ACC112 (cell line): ENCODE measurements at regions not wholly inside any gene's neighbourhood (a gene's known extent, or its start where the extent isn't known, plus 50 kb on each side); places are given as distances from the start of the nearest gene placed in this dataset.

ENCODE experiments used
- H2AFZ ChIP-seq: fragments of 200-600 bp; sonication (generic); one replicate; pipeline ENCODE4 v1.6.0; 2017; ENCODE audit warnings: antibody characterized with exemption, low read length; ENCODE audit not compliant: unreplicated experiment
- H3K27ac ChIP-seq: fragments of 200-600 bp; sonication (generic); 2 replicates; pipeline ENCODE4 v1.5.1; 2014; ENCODE audit warnings: low read depth, mild to moderate bottlenecking, antibody characterized with exemption, low read length, moderate library complexity
- H3K27me3 ChIP-seq: fragments of 200-600 bp; sonication (generic); 2 replicates; pipeline ENCODE4 v1.6.1; 2014; ENCODE audit warnings: mild to moderate bottlenecking, antibody characterized with exemption, low read length, moderate library complexity, mixed read lengths; ENCODE audit not compliant: insufficient read depth
- H3K36me3 ChIP-seq: fragments of 200-600 bp; sonication (generic); 2 replicates; pipeline ENCODE4 v1.6.1; 2016; ENCODE audit warnings: mild to moderate bottlenecking, antibody characterized with exemption, low read length, moderate library complexity, mixed read lengths; ENCODE audit not compliant: insufficient read depth
- H3K4me1 ChIP-seq: fragments of 200-600 bp; sonication (generic); one replicate; pipeline ENCODE4 v1.6.1; 2016; ENCODE audit warnings: low read length, mixed read lengths; ENCODE audit not compliant: insufficient read depth, unreplicated experiment, control insufficient read depth
- H3K4me3 ChIP-seq: fragments of 200-600 bp; sonication (generic); 2 replicates; pipeline ENCODE4 v1.5.1; 2014; ENCODE audit warnings: mild to moderate bottlenecking, low read depth, low read length
- H3K79me2 ChIP-seq: fragments of 200-600 bp; sonication (generic); one replicate; pipeline ENCODE4 v1.6.0; 2016; ENCODE audit warnings: low read length; ENCODE audit not compliant: control insufficient read depth, unreplicated experiment, insufficient read depth

DNA sequence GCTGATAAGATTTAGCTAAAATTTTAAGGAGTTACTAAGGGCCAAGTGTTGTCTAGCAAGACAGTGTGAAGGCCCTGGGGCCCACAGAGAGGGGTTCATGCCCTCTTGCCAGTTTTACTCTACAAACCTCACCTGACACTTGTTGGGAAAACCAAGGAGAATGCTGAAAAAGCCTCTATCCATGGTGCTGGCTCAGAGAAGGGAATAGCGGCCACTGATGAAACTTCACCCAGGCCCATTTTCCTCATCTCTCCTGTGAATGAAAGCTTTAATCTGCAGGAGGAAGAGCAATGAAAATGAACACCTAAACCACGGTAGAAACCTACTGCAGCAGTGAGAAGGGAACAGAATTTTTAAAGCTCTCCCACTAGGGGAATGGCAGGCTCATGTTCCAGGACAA lies 317.3 kb upstream of the CNR1 start:
- Histone ChIP-seq H3K27ac (no peak overlapping the region), H3K79me2 (no peaks in the 10 kb centered on the region), H3K36me3 (no peaks in the 10 kb centered on the region), H2AFZ (no peak overlapping the region), H3K4me3 (no peak overlapping the region), H3K4me1 (no peaks in the 10 kb centered on the region), H3K27me3 (no peaks in the 10 kb centered on the region)

DNA sequence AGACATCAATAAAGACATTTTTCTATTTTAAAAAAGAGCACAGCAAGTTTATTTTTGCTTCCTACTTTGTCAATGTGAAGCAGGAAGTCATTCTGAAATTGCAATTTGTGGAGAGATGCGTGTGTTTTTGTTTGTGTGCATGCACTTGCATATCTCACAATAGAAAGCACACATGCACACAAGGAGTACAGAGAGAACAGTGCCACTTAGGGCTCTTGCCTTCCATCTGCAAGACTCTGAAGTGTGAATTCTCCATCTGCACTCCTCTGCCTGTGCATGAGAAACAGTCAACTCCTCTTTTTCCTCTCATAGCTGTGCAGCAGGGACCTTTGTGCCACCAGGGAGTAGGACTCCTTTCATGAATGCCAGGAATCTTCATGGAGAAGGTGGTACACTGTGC lies 316.3 kb upstream of the CNR1 start:
- Histone ChIP-seq H3K36me3 (no peaks in the 10 kb centered on the region), H3K4me1 (no peaks in the 10 kb centered on the region), H3K79me2 (no peaks in the 10 kb centered on the region), H3K27me3 (no peaks in the 10 kb centered on the region), H3K27ac (no peak overlapping the region), H2AFZ (no peak overlapping the region), H3K4me3 (no peak overlapping the region)

GRCh38 chr6:88481519-88481918 lies 315.4 kb upstream of the CNR1 start:
- Histone ChIP-seq H3K4me3 (no peak overlapping the region), H3K36me3 (no peaks in the 10 kb centered on the region), H2AFZ (no peak overlapping the region), H3K79me2 (no peaks in the 10 kb centered on the region), H3K27me3 (no peaks in the 10 kb centered on the region), H3K27ac (no peak overlapping the region), H3K4me1 (no peaks in the 10 kb centered on the region)

- Histone ChIP-seq H3K4me1 (no peaks in the 10 kb centered on the region), H3K79me2 (no peaks in the 10 kb centered on the region), H3K4me3 (no peak overlapping the region), H3K27ac (no peak overlapping the region), H3K36me3 (no peaks in the 10 kb centered on the region), H3K27me3 (no peaks in the 10 kb centered on the region), H2AFZ (no peak overlapping the region)
These were observed 314.7 kb upstream of the CNR1 start for GRCh38 chr6:88480816-88481215.

GRCh38 chr6:88477413-88477812 lies 311.3 kb upstream of the CNR1 start:
- H3K27me3 ChIP-seq, result no peaks in the 10 kb centered on the region

DNA sequence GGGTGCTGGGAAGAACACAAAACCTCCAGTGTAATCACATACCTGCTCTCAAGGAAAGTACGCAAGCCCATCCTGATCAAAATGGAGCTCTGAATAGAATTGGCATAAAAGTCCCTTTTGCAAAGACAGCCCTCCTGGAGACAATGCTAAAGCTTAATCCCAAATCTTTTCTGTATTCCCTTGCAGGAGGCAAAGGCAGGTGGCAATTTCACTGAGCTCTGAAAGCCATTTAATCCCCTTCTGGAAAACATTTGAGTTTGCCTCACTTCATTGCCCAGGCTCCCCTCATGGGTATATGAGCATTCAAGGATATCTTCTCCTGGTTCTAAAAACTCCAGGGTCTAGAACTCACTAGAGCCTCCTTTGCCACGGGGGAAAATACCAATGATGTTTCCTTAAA lies 310.2 kb upstream of the CNR1 start:
- H3K27ac ChIP-seq, result no peak overlapping the region
- H3K79me2 ChIP-seq, result no peaks in the 10 kb centered on the region
- H3K4me3 ChIP-seq, result no peak overlapping the region
- no peaks in the 10 kb centered on the region for H3K27me3 ChIP-seq
- no peak overlapping the region for H2AFZ ChIP-seq
- H3K4me1 ChIP-seq, result no peaks in the 10 kb centered on the region
- H3K36me3 ChIP-seq, result no peaks in the 10 kb centered on the region

More at GRCh38 chr6:88477413-88477812, 311.3 kb upstream of the CNR1 start:
- Histone ChIP-seq H3K36me3 (no peaks in the 10 kb centered on the region), H3K4me3 (no peak overlapping the region), H3K4me1 (no peaks in the 10 kb centered on the region), H3K79me2 (no peaks in the 10 kb centered on the region), H2AFZ (no peak overlapping the region), H3K27ac (no peak overlapping the region)

GRCh38 chr6:88474720-88475119 lies 308.6 kb upstream of the CNR1 start:
- H3K36me3 ChIP-seq, result no peaks in the 10 kb centered on the region
- H3K79me2 ChIP-seq, result no peaks in the 10 kb centered on the region
- no peaks in the 10 kb centered on the region for H3K4me1 ChIP-seq
- H3K27me3 ChIP-seq, result no peaks in the 10 kb centered on the region
- H3K27ac ChIP-seq, result no peak overlapping the region
- no peak overlapping the region for H2AFZ ChIP-seq
- no peak overlapping the region for H3K4me3 ChIP-seq

GRCh38 chr6:88473589-88473988 lies 307.4 kb upstream of the CNR1 start:
- Histone ChIP-seq H2AFZ (peak overlapping the region; percentile 38), H3K36me3 (no peaks in the 10 kb centered on the region), H3K4me1 (no peaks in the 10 kb centered on the region), H3K4me3 (no peak overlapping the region), H3K27me3 (no peaks in the 10 kb centered on the region), H3K27ac (no peak overlapping the region), H3K79me2 (no peaks in the 10 kb centered on the region)

DNA sequence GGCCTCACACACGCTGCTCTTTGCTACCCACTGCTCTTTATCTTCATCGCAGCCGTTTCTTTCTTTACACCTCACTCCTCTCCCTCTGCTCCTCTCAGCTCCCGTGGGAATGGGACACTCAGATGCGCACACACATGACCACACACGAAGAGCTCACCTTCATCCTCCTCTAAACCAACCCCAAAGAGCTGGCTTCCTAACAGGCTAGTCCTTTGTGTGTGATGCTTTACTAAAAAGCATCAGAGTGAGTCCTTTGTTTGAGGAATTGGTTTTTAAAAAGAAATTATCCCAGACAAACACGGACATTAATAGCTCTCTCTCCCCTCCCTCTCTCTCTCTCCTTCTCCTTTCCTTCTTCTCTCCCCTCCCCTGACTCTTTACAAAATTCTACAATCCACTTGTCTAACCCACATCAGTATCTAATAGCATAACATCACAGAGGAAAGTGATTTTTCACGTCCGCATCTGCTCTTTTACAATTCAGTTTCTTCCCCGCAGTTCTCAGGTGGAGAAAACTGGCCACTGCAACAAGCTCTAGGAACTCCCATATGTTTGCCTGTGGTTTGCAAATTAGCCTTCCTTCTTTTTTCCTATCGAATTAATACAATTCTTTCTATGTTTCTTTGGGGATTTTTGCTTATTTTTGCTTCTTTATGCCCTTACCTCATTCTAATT lies 306.8 kb upstream of the CNR1 start:
- Histone ChIP-seq H3K27me3 (no peaks in the 10 kb centered on the region), H3K79me2 (no peaks in the 10 kb centered on the region), H3K36me3 (no peaks in the 10 kb centered on the region), H3K27ac (no peak overlapping the region), H3K4me3 (no peak overlapping the region), H3K4me1 (no peaks in the 10 kb centered on the region), H2AFZ (no peak overlapping the region)

DNA sequence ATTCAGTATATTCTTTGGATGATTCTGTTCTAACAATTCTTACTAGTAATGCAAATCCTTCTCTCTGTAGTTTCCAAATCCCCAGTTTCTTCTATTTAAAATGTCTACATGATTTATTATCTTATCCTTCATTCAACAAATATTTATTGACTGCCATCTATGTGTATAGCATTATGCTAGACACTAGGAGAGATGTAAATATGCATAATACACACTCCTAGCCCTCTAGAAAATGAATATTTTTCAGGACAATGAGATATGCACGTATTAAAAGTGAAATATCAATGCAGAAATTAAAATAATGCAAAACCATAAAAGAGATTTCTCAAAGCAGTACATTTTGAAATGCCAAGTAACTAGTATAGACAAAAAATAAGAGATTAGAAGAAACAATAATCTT lies 293.5 kb upstream of the CNR1 start:
- H3K27ac ChIP-seq, result no peak overlapping the region
- H3K4me1 ChIP-seq, result peaks cover 8% of the 10 kb centered on the region
- H3K36me3 ChIP-seq, result no peaks in the 10 kb centered on the region
- H3K4me3 ChIP-seq, result no peak overlapping the region
- H3K27me3 ChIP-seq, result no peaks in the 10 kb centered on the region
- H3K79me2 ChIP-seq, result no peaks in the 10 kb centered on the region
- no peak overlapping the region for H2AFZ ChIP-seq

- H3K4me1 ChIP-seq, result peaks cover 13% of the 10 kb centered on the region
- H2AFZ ChIP-seq, result no peak overlapping the region
- H3K4me3 ChIP-seq, result no peak overlapping the region
- no peaks in the 10 kb centered on the region for H3K36me3 ChIP-seq
- H3K27ac ChIP-seq, result no peak overlapping the region
- no peaks in the 10 kb centered on the region for H3K79me2 ChIP-seq
- no peaks in the 10 kb centered on the region for H3K27me3 ChIP-seq
These were observed 293.0 kb upstream of the CNR1 start for GRCh38 chr6:88459189-88459588.
